ENCODE measurements at regions not wholly inside any gene's neighbourhood (a gene's known extent, or its start where the extent isn't known, plus 50 kb on each side); places are given as distances from the start of the nearest gene placed in this dataset.
"Not testable (repeated sequence)": the region's sequence is repeated elsewhere in the genome, so short reads cannot be mapped to it uniquely, and the experiment has no call there.

GRCh38 chr10:90975096-90975495 is 54.2 kb upstream of the ANKRD1 start:
- DNase-seq = no peak

- DNase-seq = no peak
These were observed 56.4 kb upstream of the ANKRD1 start for GRCh38 chr10:90977162-90977854.

GRCh38 chr10:90977855-90978486 is 57.1 kb upstream of the ANKRD1 start:
- no peak for DNase-seq

DNA sequence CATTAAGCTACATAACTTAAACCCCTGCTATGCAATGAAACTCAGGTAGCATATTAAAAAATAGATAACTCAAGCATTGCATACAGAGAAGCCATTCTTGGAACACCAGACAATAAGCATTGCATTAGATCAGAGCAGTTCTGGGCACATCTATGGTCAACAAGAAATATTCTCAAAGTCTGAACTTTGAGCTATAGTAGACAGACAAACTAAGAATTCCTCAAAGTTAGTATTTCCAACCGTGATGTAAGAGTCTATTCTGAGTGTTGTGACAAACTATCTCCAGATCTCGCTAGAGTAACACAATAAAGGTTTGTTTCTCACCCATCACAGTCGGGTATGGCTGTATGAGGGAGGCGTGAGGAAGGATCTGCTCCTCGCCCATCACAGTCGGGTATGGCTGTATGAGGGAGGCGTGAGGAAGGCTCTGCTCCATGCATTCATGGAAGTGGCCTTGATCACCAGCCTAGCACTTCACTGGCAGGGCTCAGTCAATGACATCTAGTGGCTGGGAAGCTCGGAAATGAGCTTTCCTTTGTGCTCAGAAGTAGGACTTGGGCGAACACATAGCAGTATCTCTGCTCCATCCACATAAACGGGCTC is 61.6 kb upstream of the ANKRD1 start:
- no peak for DNase-seq

DNA sequence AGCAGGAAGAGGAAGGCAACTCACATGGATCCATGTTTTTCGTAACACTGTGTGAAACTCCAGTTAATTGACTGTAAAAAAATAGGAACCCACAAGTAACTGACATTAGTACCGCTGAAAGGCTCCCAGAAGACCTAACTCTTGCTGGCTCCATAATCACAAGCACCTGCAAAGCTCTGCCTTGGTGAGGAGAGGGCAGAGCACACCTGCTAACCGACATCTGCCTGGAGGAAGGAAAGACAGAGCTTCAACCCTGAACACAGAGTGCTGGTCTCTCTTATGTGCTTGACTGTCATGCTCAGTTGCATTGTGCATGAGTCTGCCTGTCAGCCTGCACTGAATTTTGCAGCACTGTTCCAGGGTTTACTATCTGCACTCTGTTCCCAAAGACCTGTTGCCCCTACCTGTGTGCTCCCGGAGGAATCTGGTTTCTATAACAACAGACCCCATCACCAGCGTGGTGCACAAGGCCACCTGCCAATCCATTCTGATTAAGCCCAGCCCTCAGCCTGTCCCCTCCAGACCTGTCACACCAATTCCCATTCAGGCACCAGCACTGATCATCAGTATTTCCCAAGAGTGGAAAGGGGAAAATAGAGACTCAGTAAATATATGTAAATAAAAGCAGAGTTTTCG is 63.1 kb upstream of the ANKRD1 start:
- DNase-seq = no peak

GRCh38 chr10:90984898-90985297 is 64.0 kb upstream of the ANKRD1 start:
- no peak for DNase-seq

DNA sequence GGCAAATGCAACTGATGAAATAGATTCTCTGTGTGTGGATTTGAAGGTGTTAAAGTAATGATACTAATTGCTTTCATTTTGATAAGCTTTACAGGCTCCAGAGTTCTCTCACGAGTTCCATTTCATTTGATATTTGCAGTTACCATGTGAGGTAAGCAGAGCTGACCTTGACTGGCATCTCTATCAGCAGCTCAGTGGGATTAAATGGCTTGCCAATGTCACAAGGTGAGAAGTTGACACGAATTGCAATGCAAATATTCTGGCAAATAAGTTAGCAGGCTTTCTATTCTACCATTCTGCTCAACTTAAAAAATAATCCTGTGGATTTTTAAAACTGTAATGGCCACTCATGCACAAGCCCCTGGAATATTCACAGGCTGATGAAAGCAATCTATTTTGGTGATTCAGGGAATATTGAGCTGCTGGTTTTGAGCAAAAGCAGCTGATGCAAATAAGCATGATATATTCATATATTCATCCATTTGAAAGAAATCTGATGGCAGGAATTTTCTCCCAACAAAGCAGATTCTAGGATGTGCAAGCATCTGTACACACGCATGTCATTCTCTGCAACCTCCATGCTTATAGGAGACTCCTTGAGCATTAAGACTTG is 64.5 kb upstream of the ANKRD1 start:
- no peak for DNase-seq

DNA sequence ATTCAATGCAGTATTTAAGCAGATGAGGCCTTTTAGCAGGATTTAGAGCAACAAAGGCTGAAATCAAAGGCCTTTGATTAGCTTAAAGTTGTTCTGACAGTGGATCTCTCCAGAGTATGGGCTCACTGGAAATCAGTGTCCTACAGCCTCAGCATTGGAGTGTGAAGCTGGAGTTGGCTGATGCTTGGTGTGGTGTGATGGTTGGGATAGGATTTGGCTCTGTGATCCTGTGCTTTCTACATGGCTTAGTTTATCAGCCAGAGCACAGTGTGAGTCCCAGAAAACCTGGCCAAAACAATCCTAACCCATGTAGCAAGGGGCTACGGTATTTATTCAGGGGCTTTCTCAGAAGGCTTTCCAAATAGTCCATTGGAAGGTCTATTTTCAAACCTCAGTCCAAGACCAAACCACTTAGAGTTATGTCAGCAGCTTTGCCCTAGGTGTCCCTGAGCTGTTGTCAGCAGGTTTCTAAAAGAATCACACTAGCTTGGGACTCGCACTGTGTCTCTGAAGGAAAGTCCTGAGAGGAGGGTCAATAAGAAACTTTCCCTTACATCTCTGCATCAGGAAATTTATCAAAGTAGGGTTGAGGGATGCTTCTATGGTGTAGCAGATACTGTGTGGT is 65.4 kb upstream of the ANKRD1 start:
- no peak for DNase-seq

GRCh38 chr10:90986870-90987269 is 66.0 kb upstream of the ANKRD1 start:
- no peak for DNase-seq

- no peak for DNase-seq
These were observed 66.5 kb upstream of the ANKRD1 start for GRCh38 chr10:90987383-90987782.

- no peak for DNase-seq
These were observed 67.1 kb upstream of the ANKRD1 start for GRCh38 chr10:90988024-90988423.

DNA sequence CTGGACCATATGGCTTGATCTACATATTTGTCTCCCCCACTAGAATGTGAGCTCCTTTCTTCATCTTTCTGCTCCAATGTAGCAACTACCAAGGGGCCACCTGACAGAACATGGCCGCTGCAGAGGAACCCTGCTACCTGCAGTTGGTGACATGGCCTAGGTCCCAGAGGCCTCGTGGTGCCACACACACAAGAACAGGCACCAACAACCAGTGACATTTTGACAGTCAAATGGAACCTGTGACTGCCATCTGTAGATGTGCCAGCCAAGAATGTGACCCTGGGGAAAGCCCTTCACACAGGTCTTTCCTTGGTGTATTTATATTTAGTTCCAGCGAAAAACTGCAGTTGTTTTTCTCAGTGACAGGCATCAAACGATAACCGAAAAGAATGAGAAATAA is 67.9 kb upstream of the ANKRD1 start:
- DNase-seq = no peak

GRCh38 chr10:90989378-90989777 is 68.5 kb upstream of the ANKRD1 start:
- no peak for DNase-seq

DNA sequence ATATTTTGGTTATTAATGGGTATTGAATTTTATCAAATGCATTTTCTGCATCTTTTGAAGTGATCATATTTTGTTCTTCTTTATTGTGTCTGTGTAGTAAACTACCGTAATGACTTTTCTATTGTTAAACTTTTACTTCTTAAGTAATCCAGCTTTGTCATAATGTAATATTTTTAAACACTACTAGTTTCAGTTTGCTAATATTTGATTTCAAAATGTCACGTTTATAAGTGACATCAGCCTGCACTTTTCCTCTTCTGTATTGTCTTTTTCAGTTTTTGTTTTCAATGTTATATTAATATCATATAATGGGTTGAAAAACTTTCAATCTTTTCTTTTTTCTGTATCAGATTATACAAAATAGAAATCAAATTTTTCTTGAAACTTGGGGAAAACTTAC is 71.6 kb upstream of the ANKRD1 start:
- no peak for DNase-seq

DNA sequence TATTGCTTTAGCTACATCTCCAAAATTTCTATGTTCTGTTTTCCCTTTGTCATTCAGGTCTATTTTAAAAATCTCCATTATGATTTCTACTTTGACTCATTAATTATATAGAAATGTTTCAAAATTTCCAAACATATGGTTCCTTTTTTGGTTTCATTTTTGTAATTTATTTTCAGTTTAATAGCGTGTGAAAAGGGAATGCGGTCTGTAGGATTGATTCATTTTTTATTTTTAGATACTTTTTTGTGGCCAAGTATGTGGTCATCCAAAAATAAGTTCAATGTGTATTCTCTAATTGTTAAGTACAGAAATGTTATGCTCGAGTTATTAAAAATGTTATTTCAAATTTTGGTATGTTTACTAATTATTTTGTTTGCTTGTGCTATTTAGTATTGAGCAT is 72.5 kb upstream of the ANKRD1 start:
- DNase-seq = no peak

GRCh38 chr10:90997670-90998069 is 76.8 kb upstream of the ANKRD1 start:
- no peak for DNase-seq

DNA sequence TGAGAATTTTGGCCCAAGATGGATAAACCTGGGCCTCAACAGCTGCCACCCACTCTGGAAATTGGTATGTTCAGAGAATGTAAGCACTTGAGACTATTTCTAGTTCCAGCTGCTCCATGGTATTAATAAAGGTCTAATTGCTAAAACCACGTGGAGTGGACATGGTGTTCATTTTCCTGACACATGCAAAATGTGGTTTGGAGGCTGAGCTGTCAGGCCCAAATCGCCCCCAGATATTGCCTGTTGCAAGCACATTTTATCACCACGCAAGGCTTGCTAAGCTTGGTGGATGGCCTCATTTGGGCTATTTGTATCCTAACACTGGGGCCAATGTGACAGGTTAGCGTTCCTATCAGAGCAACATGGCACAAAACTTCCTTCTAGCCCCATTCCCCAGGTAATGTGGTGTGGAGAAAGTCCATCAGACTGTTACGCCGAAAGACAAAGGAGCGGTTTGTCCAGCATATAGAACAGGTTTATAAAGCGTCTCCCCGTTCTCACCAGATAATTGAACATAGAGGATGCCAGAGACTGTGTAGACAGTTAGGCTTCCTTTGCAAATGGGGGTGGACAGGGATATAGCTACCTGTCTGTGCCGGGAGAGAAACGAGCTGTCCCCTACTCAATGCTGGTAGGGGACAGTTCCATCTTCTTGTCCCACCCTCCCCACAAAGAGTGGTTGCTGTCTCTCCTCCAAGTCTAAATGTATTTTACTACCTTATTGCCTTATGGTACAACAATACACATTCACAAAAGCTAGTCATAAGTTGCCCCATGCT is 78.0 kb upstream of the ANKRD1 start:
- no peak for DNase-seq

DNA sequence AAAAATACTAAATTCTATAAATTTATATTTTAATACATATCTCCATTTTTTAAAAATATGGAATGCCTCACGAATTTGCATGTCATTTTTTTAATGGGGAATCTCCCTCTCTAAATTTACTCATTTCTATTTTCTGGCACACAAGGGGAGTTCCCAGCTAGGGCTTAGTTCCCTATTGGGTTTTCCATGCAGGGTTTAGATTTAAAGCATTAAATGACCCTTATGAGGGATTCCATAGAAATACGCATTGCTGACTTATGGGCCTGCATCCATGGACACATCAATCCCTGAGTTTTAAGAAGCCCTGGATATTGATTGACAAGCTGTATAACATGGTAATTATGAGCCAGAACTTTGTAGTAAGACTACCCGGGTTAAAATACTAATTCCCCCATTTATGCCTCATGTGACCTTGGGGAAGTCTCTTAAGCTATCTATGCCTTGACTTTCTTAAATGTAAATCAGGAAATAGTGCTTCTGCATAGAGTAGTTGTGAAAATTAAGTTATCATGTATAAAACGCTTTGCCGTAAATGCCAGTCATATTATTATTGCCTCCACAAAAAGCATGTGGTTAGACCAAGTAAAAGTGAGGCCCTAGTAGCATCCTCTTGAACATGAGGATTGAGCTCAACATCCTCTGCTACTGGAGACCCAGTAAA is 78.8 kb upstream of the ANKRD1 start:
- no peak for DNase-seq

DNA sequence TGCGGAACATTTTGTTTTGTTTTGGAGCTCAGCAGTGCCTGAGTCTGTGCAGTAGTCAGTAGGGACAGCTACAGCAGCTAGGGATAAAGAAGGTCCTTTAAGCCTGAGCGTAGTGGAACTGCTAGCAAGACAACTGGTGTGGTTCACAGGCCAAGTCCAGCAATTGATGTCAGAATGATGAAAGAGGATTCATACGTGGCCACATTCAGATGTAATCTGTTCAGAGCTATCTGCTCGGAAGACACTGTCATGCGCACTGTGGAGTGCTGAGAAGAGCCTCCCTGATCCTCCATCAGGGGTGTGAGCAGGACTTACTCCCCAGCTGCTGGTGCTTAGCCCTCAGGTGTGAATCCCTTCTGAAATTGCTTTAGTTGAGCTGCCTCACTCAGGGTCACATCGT is 79.6 kb upstream of the ANKRD1 start:
- no peak for DNase-seq

GRCh38 chr10:91000985-91001384 is 80.1 kb upstream of the ANKRD1 start:
- no peak for DNase-seq

DNA sequence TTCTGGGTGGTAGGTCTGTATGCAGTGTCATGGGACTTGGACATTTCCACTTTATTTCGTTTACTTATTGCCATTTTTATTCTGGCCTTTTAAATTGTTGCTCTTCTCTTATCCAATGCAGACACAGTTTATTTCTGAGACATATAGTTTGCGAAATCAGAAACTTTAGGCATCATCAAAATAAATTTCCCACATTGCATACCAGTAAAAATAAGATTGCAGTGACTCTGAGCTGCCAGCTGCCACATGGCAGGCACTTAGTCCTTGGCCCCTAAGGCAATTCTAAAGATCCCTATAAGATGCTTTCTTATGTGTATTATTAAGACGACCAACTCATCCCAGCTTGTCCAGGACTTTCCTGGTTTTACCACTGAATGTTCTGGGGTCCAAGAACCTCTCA is 81.8 kb upstream of the ANKRD1 start:
- no peak for DNase-seq

- not testable (repeated sequence) for DNase-seq
These were observed 82.5 kb upstream of the ANKRD1 start for GRCh38 chr10:91003379-91003778.
